Posterior cingulate gyrus (tissue), 11 donors: ENCODE measurements at regions not wholly inside any gene's neighbourhood (a gene's known extent, or its start where the extent isn't known, plus 50 kb on each side); places are given as distances from the start of the nearest gene placed in this dataset.

ENCODE experiments used
- DNase-seq, 10 donors: peaks; one replicate each; pipeline versions ENCODE4 v3.0.0 to v3.0.0-alpha.2; 2020 to 2021; ENCODE audit warnings: mixed read lengths in 3 of 10
- intact Hi-C: fragments of 100-400 bp; cut with DNase I; formaldehyde crosslinking; loops from one replicate; pipeline ENCODE4 v1.15.1; 2023

DNA sequence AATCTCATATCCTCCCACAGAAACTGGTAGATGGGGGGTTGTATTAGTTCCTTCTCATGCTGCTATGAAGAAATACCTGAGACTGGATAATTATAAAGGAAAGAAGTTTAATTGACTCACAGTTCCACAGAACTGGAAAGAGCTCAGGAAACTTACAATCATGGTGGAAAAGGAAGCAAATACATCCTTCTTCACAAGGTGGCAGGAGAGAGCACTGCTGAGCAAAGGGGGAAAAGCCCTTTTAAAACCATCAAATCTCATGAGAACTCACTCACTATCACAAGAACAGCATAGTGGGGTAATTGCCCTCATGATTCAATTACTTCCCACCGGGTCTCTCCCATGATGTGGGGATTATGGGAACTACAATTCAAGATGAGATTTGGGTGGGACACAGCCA is 250.5 kb upstream of the GPRIN3 start:
- no peak for DNase-seq
- intact Hi-C loops: no loop called here

GRCh38 chr4:89556601-89557305 is 249.2 kb upstream of the GPRIN3 start:
- DNase-seq: no peak

DNA sequence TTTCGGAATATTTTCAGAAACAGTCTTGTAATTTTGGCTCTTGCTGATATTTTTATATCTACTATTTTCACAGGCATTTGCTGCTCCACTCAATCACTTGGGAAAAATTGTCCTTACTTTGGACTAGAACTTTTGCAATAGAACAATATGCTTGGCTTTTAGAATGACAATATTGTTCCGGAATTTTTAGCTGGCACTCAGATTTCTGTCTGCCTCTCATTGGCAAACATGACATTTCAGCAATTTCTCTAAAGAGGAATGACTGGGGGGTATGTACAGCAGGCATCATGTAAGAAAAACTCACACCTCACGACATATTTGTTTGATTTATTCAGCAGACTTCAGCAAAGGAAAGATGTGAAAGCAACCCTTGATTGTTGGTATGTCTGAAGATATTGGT is 243.6 kb upstream of the GPRIN3 start:
- DNase-seq: no peak
- intact Hi-C loops: no loop called here

More at GRCh38 chr4:89556601-89557305, 249.2 kb upstream of the GPRIN3 start:
- intact Hi-C loops: no loop called here

- DNase-seq: no peak
- intact Hi-C loops: no loop called here
These were observed 242.3 kb upstream of the GPRIN3 start for GRCh38 chr4:89549907-89550306.

DNA sequence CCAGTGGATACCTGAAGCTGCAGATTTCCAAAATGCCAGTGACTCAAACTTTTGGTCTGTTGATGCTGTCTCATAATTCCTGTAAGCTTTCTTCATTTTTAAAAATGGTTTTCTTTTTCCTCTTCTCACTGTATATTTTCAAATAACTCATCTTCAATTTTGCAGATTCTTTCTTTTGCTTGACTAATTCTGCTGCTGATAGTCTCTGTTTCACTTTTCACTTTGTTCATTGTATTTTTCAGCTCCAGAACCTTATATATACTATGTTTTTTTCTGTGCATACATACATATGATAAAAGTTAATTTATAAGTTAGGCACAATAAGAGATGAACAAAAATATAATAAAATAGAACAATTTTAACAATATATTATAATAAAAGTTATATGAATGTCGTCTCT is 237.7 kb upstream of the GPRIN3 start:
- DNase-seq: no peak
- intact Hi-C loops: no loop called here

- DNase-seq: no peak
- intact Hi-C loops: no loop called here
These were observed 234.4 kb upstream of the GPRIN3 start for GRCh38 chr4:89541998-89542397.

DNA sequence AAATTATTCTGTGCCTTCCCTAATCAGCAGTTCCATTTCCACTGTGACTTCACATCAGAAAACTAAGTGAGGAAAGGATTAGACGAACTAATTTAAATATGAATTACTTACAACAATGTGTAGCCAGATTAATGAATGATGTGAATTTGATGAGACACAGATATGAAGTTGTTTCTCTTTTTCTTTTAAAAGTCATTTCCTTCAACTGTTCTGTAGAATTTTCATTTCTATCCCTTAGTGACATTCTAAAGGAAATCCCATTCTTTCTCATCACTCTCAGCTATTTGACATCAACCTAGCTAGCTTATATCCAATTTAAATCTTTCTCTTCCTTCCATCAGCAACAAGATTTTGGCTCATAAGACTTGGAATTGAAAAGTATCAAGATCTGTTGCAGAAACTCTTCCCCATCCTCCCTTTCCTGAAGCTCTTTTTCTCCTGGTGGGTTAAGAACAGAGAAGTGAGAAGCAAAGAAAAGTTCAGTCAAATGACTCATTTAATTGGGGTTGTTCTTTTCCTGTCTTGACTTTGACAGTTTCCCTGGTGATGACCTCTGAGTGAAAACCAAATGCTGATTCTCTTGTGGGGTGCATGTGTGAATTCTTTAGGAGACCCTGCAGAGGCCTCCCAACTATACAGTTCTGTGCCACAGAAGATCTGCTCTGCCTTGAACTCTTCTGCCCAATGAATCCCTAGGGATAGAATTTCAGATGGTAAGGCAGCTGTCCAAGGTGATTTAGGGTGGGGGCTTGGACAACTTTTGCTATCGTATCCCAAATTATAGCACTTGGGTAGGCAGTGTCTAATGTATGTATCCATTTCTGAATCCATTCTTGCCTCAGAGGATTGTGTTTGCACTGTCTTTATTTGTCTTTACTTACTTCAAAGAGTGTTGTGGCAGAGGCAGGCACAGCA is 232.5 kb upstream of the GPRIN3 start:
- DNase-seq: no peak
- intact Hi-C loops: no loop called here

GRCh38 chr4:89539374-89539773 is 231.8 kb upstream of the GPRIN3 start:
- intact Hi-C loops: no loop called here
- DNase-seq: no peak

DNA sequence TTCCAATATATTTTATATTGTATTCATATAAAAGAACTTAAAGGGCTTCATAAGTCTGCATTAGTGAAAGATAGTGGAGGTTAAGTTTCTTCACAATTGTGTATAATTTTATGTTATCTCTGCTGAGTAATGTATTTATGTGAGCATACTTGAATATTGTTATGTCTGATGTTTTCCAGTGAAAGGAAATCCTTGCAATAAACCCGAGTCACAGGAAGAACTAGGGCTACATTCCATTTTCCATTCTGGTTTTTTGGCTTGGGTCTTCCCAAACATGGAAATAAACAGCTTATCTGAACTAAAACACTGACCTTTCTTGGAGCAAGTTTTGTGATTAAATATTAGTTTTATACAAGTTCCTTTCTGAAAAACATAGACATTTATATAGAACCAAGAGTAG is 231.3 kb upstream of the GPRIN3 start:
- intact Hi-C loops: no loop called here
- DNase-seq: no peak

DNA sequence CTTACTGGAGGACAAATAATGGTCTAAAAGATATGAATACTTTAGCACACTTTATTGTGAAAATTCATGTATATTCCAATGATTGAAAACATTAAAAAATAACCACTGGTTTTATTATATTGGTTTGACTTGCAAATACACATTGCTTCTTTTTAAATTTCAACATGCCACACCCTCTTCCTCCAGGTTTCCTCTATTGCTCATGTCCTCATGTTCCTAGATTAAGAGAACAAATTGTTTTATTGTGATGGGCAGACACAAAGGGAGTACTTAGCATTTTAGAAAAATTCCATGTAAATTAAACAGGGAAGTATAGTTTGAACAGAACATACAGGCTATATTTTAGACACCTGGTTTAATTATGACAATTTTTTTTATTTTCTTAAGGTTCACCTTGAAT is 230.6 kb upstream of the GPRIN3 start:
- no peak for DNase-seq
- intact Hi-C loops: no loop called here

- DNase-seq: no peak
- intact Hi-C loops: no loop called here
These were observed 229.7 kb upstream of the GPRIN3 start for GRCh38 chr4:89537281-89537680.

- no peak for DNase-seq
- intact Hi-C loops: no loop called here
These were observed 227.7 kb upstream of the GPRIN3 start for GRCh38 chr4:89535251-89535650.

- no peak for DNase-seq
- intact Hi-C loops: no loop called here
These were observed 226.8 kb upstream of the GPRIN3 start for GRCh38 chr4:89534356-89534755.

GRCh38 chr4:89531932-89532640 is 224.5 kb upstream of the GPRIN3 start:
- DNase-seq: no peak
- intact Hi-C loops: no loop called here

DNA sequence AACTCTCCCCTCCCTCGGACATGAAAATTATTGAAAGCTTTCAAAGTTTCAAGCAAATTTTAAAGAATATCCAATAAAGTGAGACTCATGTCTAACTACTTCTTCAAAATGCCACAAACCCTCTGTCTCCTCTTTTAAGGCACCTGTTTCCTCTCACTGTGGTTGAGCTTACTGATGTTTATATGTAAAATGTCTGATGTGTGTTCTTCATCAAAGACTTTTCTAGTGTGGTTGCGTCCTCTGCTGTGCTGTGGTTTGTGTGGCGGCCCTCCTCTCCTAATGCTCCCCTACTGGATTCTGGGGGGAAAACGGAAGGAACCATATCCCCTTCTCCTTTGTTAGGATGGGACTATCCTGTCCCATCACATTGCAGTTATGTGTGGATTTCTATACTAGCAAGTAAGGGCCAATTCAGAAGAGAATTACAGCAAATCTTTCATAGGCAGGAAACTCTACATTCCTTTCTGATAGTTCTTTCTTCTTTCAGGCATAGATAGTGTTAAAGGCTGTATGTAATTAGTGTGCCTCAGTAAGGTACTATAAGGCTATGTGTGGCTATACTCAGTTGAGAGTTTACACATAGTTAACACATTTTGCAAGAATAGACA is 221.0 kb upstream of the GPRIN3 start:
- DNase-seq: no peak

DNA sequence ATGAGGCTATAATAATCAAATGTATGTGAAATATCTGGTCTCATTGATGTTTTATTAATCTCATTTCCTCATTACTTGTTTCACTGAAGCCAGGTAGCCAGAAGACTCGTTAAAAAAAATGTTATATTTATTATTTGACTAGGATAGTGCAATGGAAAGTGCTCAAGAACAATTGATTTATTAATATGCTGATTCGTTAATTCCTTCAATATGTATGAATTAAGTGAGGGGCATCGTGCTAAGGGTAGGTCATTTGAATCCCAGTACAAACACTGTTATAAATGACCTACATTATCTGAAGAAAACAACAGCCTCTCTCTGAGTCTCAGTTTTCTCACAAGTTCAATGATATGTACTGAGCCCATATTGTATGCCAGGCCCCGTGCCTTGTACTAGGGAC is 214.2 kb upstream of the GPRIN3 start:
- no peak for DNase-seq
- intact Hi-C loops: no loop called here

More for the DNA sequence above, 221.0 kb upstream of the GPRIN3 start:
- intact Hi-C loops: no loop called here

- DNase-seq: no peak
- intact Hi-C loops: no loop called here
These were observed 212.2 kb upstream of the GPRIN3 start for GRCh38 chr4:89519771-89520320.

DNA sequence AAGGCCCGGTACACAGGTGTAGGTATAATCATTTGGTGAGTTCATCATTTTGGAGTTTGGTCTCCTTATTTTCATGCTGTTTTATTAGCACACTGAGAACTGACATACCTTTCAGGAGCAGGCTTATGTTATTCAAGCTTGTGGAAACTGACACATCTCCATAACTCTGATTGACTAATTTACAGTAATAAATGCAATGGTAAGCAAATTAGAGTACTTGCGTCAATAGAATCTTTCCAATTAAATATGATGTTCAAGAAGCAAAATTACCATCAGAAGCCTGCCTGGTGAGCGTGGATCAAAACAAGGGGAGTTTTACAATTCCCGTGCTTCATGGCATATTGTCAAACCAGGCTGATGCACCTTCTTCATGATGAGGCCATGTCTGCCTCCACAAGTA is 210.7 kb upstream of the GPRIN3 start:
- intact Hi-C loops: no loop called here
- no peak for DNase-seq

GRCh38 chr4:89514811-89515210 is 207.2 kb upstream of the GPRIN3 start:
- DNase-seq: no peak
- intact Hi-C loops: no loop called here

GRCh38 chr4:89511776-89512175 is 204.2 kb upstream of the GPRIN3 start:
- intact Hi-C loops: no loop called here
- DNase-seq: no peak
